GM12872 (cell line): ENCODE measurements at regions not wholly inside any gene's neighbourhood (a gene's known extent, or its start where the extent isn't known, plus 50 kb on each side); places are given as distances from the start of the nearest gene placed in this dataset.

Experiments used
- TF ChIP-seq, protein P1 (sequence below): IDR thresholded peaks from 3 replicates; pipeline ENCODE4 v1.5.1; 2011; ENCODE audit warnings: low read depth, mild to moderate bottlenecking, low read length, moderate library complexity; ENCODE audit not compliant: insufficient read depth

DNA sequence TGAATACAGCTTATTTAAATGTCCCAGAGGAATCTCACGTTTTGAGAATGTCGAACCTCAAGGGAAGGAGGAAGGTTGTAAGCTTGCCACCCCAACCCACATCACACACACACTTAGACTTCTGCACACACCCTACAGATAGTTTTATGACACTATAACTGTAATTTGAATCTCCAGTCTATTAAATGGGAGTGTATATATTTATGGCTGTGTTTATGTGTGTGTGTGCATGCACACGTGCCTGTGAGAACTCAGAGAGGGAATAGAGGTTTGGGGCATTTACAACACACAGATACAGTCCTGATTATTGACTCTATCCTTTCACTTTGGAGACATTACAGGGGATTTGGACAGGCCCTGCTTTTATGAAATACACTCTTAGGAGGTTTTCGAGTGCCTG is 171.5 kb upstream of the MAF start:
- TF ChIP-seq, protein P1, sequence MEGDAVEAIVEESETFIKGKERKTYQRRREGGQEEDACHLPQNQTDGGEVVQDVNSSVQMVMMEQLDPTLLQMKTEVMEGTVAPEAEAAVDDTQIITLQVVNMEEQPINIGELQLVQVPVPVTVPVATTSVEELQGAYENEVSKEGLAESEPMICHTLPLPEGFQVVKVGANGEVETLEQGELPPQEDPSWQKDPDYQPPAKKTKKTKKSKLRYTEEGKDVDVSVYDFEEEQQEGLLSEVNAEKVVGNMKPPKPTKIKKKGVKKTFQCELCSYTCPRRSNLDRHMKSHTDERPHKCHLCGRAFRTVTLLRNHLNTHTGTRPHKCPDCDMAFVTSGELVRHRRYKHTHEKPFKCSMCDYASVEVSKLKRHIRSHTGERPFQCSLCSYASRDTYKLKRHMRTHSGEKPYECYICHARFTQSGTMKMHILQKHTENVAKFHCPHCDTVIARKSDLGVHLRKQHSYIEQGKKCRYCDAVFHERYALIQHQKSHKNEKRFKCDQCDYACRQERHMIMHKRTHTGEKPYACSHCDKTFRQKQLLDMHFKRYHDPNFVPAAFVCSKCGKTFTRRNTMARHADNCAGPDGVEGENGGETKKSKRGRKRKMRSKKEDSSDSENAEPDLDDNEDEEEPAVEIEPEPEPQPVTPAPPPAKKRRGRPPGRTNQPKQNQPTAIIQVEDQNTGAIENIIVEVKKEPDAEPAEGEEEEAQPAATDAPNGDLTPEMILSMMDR = no peak

DNA sequence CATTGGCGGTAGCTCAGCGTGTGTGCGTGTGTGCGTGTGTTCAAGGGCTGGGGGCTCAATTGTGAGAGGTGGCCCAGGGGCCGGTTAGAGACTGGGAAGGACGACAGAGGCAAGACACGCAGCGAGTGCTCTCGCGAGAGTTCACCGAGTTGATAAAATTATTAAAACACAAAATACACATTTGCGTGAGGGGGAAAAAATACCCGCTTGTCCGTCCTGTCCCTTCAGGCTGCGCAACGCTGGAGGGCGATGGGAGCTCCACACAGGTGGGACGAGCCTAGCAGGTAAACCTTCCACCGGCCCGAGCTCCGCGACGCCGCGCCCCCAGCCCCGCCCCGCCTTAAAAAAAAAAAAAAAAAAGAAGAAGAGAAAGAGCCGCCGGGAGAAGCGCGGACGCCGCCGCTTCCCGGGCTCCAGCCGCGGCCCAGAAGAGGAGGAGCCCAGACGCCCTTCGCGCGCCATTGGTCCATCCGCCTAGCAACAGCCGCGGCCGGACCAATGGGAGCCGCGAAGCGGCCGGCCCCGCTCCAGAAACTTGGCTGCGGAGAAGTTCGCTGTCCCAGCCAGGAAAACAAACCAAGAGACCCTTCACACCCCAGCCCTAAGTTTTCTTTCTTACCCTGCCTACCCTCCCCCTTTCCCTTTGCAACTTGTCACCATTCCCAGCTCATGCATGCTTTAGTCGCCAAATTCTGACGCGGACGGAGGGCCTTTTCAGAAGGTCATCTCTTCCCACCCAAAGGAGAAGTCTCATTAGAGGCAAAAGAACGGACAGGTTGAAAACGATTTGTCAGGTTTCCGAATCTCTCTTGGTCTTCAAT is 169.9 kb upstream of the MAF start:
- TF ChIP-seq, protein P1 = no peak

DNA sequence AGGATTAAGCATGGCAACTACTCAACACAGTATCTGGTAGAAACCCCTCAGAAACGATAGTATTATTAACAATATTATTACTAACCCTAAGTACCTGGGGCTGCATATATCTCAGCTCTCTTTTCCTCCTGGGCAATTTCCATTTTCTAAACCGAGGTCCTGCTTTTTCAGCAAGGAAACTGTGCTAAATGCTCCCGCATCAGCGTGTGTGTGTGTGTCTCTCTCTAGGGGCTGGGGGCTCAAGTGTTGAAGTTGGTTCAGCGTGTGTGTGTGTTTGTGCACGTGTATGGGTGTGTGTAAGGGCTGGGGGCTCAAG is 169.3 kb upstream of the MAF start:
- TF ChIP-seq, protein P1 = no peak

DNA sequence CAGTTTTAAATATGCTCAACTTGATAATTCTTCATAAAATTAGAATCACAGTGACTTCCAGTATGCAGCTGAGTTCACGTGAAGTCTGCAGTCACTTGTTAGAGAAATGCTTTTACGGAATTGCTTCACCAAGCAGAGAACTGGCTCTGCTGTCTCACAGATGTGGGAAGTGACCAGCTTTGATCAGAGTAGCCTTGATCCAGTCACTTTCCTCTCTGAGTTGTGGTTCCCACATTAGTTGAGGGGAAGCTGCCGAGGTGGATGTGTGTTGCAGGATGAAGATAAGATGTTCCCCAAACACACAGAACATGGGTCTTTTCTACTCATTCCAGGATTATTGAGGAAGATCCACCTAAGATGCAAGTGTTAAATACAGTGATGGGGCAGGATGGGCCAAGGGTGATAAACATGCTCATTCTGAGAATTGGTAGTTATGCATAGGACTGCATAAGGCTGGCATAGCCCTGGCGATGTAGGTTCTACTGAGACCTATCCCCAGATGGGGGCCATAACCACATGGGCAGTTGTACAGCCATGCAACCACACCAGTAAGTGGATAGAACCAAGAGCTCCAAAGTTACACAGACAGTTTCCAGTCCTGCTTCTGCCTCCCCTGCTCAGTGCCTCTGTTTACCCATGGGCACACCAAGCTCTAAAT is 168.9 kb upstream of the MAF start:
- TF ChIP-seq, protein P1 = no peak

DNA sequence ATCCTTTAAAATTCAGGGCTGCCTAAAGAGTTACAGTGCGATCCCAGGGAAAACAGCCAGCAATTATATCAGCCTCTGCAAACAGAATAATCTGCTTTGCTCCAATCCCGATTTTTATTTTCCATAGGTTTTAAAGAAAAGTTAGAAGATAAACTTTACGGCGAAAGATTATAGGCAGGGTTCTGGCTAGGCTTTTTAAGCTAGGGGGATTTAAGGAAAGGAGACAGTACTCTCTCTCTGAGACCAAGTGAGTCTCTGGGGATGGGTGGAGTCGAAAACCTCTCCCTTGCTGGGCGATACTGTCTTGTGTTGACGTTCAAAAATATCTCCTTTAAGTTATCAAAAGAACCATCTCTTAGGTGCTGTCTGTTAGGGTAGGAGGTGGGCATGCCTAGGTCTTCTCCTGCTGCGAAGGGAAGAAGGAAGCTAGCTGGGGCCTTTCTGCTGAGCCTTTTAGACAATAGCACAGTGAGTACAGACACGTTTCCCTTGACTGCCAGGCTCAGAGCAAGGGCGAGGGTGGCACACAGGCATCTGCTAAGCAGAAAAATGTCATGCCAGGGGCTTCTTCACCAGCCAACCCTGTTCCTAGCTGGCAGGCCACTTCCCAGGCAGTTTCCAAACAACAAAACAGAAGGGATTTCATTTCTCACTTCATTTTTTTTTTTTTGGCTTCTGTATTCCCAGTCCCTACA is 167.9 kb upstream of the MAF start:
- TF ChIP-seq, protein P1 = no peak

DNA sequence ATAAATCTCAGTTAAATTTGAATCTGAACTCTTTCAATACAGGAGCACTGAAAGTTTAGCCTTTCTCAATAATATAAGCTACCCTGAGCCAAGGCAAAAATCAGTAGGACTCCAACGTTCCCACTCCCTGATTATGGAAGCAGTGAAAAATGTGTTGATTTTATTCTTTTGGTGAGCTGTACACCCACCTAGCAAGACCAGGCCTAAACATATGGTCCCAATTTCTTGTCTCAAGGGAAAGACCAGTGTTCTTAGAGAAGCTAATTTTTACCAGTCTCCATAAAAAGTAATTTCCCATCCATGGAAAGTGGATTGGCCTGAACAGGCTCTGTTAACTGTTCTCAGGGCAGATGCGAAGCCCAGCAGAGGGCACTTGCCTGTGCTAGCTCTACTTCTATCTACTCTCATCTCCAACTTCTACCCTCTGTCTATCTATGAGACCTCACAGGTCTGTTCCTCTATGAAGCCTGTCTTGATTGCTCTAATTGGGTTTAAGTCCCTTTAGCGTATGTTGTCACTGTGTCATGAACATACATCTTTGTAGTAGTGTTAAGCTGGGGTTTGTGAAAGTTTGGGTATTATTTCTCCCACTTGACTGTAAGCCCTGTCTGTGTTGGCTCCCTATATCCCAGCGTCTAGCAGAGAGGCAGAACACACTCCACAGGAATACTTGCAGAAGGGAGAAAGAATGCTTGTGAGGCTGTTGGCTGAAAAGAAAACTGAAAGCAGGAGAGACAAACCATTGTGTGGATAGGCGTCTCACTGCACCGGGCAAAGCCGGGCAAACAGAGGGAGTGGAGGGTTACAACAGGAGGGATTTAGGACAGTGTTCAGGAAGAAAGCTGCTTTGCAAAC is 167.1 kb upstream of the MAF start:
- TF ChIP-seq, protein P1 = no peak
